A673 (cell line): ENCODE measurements at regions not wholly inside any gene's neighbourhood (a gene's known extent, or its start where the extent isn't known, plus 50 kb on each side); places are given as distances from the start of the nearest gene placed in this dataset.

Experiments
- BruUV-seq: library from RNA; stranded (reverse); fragments of 400-500 nt; replicated peaks from 2 replicates; lab custom pipeline; 2021; lab: Mats Ljungman, UMichigan
- CTCF ChIA-PET: fragments of 300-600 bp; sonication (Branson Sonifier 250); formaldehyde crosslinking; loops from one replicate; lab custom pipeline; 2022; ENCODE audit warnings: antibody characterized with exemption; lab: Charles Lee
- POLR2A ChIA-PET: fragments of 300-600 bp; sonication (Branson Sonifier 250); formaldehyde crosslinking; loops from one replicate; lab custom pipeline; 2022; ENCODE audit warnings: antibody characterized with exemption; ENCODE audit not compliant: low non-redundant PET; lab: Charles Lee
- DNase-seq: peaks from one replicate; pipeline ENCODE4 v3.0.0-alpha.2; 2015; ENCODE audit warnings: low spot score
- H3K27ac ChIP-seq: fragments of 200-600 bp; sonication (generic); 2 replicates; pipeline ENCODE4 v1.5.1; 2016; ENCODE audit warnings: mixed run types, low read depth, mild to moderate bottlenecking, mixed read lengths, antibody characterized with exemption, low read length; ENCODE audit not compliant: poor library complexity, severe bottlenecking
- H3K27me3 ChIP-seq: fragments of 200-600 bp; sonication (generic); replicated peaks from 2 replicates; pipeline ENCODE4 v1.6.1; 2017; ENCODE audit warnings: mixed run types, low read depth, mild to moderate bottlenecking, mixed read lengths, antibody characterized with exemption, low read length; ENCODE audit not compliant: insufficient read depth, poor library complexity
- H3K36me3 ChIP-seq: fragments of 200-600 bp; sonication (generic); 2 replicates; pipeline ENCODE4 v1.6.1; 2016; ENCODE audit warnings: mixed run types, mild to moderate bottlenecking, mixed read lengths, antibody characterized with exemption, low read length; ENCODE audit not compliant: insufficient read depth, poor library complexity, severe bottlenecking
- H3K4me1 ChIP-seq: fragments of 200-600 bp; sonication (generic); 2 replicates; pipeline ENCODE4 v1.6.1; 2017; ENCODE audit warnings: mixed run types, mild to moderate bottlenecking, mixed read lengths, antibody characterized with exemption, low read length; ENCODE audit not compliant: insufficient read depth, poor library complexity, severe bottlenecking
- H3K4me3 ChIP-seq: fragments of 200-600 bp; sonication (generic); 2 replicates; pipeline ENCODE4 v1.5.1; 2016; ENCODE audit warnings: low read depth, mixed run types, mild to moderate bottlenecking, mixed read lengths, low read length; ENCODE audit not compliant: poor library complexity, severe bottlenecking
- H3K9me3 ChIP-seq: fragments of 200-600 bp; sonication (generic); 2 replicates; pipeline ENCODE4 v1.6.1; 2016; ENCODE audit warnings: mixed run types, low read depth, mild to moderate bottlenecking, mixed read lengths, antibody characterized with exemption, low read length; ENCODE audit not compliant: poor library complexity, severe bottlenecking
- EZH2 ChIP-seq: fragments of 200-600 bp; sonication (generic); IDR thresholded peaks from 2 replicates; pipeline ENCODE4 v1.6.1; 2017; ENCODE audit warnings: borderline replicate concordance, low read depth, mild to moderate bottlenecking, mixed read lengths, antibody characterized with exemption, low read length; ENCODE audit not compliant: poor library complexity, severe bottlenecking
- intact Hi-C: fragments of 100-400 bp; cut with micrococcal nuclease; formaldehyde crosslinking; loops from one replicate; pipeline ENCODE4 v1.10.0; 2022; ENCODE audit not compliant: unreplicated experiment
- TF ChIP-seq, protein P1 (sequence below): fragments of 300-800, 200-600 bp; sonication (generic); conservative IDR thresholded peaks from 2 replicates; pipeline ENCODE4 v1.5.1; 2017; ENCODE audit warnings: low read depth, mild to moderate bottlenecking, antibody characterized with exemption, low read length, moderate library complexity, mixed read lengths

DNA sequence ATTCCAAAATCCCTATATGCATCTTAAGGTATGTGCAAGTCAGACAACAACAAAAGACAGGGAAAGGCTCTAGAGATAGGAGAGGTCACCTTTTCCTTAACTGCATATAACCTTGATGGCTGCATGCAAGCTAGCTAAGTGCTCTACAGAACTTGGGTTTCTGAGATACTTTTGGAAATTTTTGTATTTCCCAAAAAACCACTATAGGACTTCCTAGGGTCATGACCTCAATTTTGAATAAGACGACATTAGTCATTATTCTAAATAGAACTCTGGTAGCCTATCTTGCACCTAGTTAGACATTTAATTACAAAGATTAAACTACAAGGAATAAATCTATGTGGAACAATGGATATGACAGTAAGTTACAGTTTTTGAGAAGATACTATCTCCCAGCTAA lies 309.3 kb downstream of the BCAT1 start:
- no peaks in the 10 kb centered on the region for H3K36me3 ChIP-seq
- no peaks in the 10 kb centered on the region for H3K4me1 ChIP-seq
- H3K4me3 ChIP-seq, result no peak overlapping the region
- DNase-seq, result no peak
- no peak overlapping the region for H3K27ac ChIP-seq
- H3K27me3 ChIP-seq, result no peaks in the 10 kb centered on the region
- BruUV-seq, result no TSS peak
- TF ChIP-seq, protein P1, sequence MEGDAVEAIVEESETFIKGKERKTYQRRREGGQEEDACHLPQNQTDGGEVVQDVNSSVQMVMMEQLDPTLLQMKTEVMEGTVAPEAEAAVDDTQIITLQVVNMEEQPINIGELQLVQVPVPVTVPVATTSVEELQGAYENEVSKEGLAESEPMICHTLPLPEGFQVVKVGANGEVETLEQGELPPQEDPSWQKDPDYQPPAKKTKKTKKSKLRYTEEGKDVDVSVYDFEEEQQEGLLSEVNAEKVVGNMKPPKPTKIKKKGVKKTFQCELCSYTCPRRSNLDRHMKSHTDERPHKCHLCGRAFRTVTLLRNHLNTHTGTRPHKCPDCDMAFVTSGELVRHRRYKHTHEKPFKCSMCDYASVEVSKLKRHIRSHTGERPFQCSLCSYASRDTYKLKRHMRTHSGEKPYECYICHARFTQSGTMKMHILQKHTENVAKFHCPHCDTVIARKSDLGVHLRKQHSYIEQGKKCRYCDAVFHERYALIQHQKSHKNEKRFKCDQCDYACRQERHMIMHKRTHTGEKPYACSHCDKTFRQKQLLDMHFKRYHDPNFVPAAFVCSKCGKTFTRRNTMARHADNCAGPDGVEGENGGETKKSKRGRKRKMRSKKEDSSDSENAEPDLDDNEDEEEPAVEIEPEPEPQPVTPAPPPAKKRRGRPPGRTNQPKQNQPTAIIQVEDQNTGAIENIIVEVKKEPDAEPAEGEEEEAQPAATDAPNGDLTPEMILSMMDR, result no peak
- TF ChIP-seq EZH2, result no peak
- H3K9me3 ChIP-seq, result peaks cover 8% of the 10 kb centered on the region
- CTCF ChIA-PET, result no interaction called here
- POLR2A ChIA-PET, result no interaction called here
- intact Hi-C loops, result no loop called here

DNA sequence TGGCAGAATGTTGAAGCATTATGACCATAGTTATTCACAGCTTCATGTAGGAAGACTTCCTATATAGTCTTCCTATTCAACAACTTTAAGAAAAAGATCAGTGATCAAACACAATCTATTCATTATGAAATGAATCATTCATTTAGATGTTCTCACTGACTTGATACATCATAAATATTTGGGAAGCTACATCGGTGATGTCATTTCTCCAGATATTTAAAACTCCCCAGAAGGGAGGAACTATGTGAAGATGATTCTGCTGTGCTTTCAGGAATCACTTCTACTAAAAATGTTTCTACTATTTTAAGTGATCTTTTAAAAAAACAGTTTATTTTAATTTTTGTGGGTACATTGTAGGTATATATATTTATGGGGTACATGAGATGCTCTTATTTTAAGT lies 316.4 kb downstream of the BCAT1 start:
- Histone ChIP-seq H3K4me1 (peaks cover 13% of the 10 kb centered on the region), H3K27me3 (no peaks in the 10 kb centered on the region), H3K36me3 (no peaks in the 10 kb centered on the region), H3K9me3 (no peaks in the 10 kb centered on the region), H3K27ac (no peak overlapping the region), H3K4me3 (no peak overlapping the region)
- DNase-seq, result no peak
- no peak for TF ChIP-seq EZH2
- TF ChIP-seq, protein P1, result no peak
- CTCF ChIA-PET, result no interaction called here
- BruUV-seq, result no TSS peak
- intact Hi-C loops, result no loop called here
- POLR2A ChIA-PET, result no interaction called here

DNA sequence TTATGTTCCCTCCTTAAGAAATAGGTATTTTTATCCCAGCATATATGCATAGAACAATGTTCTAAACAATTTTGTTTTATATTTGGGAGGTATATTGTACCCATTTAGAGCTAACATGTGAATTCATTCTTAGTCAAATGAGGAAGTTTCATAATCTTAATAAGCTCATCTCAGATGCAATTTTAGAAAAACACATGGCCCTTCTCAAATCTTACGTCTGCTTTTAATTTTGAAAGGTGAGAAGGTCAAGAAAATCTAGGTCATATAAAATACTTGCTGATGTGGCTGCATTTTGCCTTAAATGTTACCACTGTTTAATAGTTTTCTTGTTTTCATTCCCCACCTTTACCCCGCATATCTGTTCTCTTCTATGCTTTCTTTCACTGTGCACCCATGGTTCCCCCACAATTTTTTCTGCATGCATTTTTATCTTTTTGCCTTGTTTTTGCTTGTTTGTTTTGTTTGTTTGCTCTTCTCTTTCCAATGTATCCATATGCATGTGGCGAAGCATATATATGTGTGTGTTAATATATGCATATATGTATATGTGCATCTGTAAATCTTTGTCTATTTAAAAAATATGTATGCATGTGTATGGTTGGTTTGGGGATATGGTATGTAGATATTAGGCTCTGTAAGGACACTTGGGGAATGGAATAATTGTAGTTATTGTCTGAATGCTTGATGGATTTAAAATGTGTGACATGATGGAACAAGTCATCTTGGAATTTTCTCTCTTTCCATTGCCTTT lies 317.1 kb downstream of the BCAT1 start:
- CTCF ChIA-PET, result no interaction called here
- no TSS peak for BruUV-seq
- H3K4me3 ChIP-seq, result no peak overlapping the region
- H3K27ac ChIP-seq, result no peak overlapping the region
- DNase-seq, result no peak
- H3K4me1 ChIP-seq, result peaks cover 13% of the 10 kb centered on the region
- H3K36me3 ChIP-seq, result no peaks in the 10 kb centered on the region
- TF ChIP-seq EZH2, result no peak
- TF ChIP-seq, protein P1, result no peak
- intact Hi-C loops, result no loop called here
- no peaks in the 10 kb centered on the region for H3K9me3 ChIP-seq
- POLR2A ChIA-PET, result no interaction called here
- no peaks in the 10 kb centered on the region for H3K27me3 ChIP-seq
